HG02885 (cell line): ENCODE measurements at regions not wholly inside any gene's neighbourhood (a gene's known extent, or its start where the extent isn't known, plus 50 kb on each side); places are given as distances from the start of the nearest gene placed in this dataset.
"Not testable (repeated sequence)": the region's sequence is repeated elsewhere in the genome, so short reads cannot be mapped to it uniquely, and the experiment has no call there.

Experiments used
- ATAC-seq: cut with Tn5 transposase; IDR thresholded peaks from one replicate; pipeline ENCODE4 v1.9.1; 2021; ENCODE audit warnings: mild to moderate bottlenecking; ENCODE audit not compliant: unreplicated experiment, poor library complexity

DNA sequence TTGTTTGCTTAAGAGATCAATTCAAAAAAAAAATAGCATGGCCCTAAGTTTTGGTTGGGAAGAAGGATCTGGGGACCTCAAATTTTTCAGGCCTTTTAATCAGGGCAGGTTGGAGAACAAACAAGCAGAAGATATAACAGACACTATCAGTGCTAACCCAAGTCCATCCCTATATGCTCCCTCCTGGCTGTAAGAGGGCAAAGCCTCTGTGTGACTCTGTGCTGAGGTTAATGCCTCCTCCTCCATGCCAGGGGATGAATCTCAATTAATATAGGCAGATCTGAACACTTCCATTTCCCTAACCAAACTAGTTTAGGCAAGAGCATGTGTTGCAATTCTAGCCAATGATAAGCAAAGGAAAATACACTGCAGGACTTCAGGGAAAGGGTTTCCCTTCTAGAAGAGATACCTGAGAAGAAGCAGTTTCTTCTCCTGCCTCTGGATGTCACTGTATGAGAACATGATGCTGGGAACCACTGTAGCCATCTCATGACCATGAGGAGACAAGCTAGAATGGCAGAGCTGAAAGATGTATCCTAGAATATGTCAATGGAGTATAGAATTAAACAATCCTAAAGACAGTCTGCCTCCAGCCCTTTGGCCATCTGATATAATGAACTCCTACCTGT, 76.0 kb downstream of the CHD9NB start:
- peak; percentile 78 for ATAC-seq

DNA sequence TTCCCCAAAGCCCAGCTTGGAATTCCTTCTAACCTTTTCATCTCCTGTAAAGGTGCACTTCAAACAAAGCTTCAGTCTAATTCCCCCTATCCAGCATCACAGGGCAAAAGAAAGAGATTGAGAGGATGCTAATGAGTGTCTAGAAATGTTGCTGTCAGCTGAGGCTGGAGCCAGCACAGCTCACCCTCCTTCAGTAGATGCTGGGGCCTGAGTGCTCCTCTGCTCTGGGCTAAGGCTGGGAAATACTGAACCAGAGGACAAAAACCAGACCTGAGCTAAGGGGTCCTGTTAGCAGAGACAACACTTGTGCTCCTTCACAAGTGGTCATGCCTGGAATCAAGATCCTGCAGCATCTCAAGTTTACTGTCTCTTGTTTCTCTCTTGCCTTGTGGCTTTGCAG, 85.0 kb downstream of the CHD9NB start:
- ATAC-seq = no peak

GRCh38 chr16:52964290-52964689, 88.4 kb downstream of the CHD9NB start:
- no peak for ATAC-seq

DNA sequence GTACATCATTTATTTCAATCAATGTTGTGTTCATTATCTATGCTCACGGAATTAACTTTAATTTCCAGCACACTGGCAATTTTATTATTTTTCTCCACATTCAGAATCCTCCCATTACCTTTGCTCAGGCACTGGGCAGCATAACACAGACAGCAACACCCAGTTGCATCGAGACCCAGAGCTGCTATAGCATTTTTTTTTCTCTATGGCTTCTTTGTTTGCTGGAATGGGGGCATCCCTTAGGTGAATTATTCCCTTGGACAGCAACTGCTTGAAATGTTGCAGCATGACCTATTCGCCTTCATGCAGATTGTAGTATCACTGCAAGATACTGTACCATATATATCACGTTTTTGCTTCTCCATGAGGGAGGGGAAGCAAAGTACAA, 88.8 kb downstream of the CHD9NB start:
- no peak for ATAC-seq

GRCh38 chr16:52963212-52963854, 89.4 kb downstream of the CHD9NB start:
- ATAC-seq = no peak

DNA sequence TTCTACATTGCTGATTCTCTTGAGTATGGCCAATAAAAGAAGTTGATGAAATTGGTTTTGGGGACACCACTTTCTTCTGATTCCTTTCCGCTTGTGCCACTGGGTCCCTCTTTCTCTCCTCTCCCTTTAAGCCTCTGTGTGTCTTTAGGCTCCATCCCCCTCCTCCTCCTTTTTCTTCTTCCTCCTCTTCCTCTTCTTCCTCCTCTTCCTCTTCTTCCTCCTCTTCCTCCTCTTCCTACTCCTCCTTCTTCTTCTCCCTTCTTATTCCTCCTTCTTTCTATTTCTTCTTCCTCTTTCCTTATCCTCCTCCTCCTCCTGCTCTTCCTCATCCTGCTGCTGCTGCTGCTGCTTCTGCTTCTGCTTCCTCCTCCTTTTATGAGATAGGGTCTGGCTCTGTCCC, 93.7 kb downstream of the CHD9NB start:
- ATAC-seq = no peak

GRCh38 chr16:52957199-52957598, 95.5 kb downstream of the CHD9NB start:
- ATAC-seq = no peak

DNA sequence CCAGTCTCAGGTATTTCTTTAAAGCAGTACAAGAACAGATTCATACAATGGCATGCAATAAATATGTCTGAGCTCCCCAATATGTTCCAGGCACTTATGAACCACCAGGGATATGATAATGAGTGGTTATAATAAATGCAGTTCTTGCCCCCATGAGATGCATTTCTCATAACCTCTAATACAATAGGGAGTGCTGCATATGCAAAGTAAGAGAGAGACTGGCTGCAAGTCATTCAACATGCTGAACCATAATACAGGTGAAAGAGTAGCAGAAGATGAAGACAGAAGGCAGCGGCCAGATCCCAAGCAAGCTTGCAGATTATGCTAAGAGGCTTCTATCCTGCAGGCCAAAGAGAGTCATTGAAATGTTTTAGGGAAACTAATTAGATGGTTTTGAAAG, 96.7 kb downstream of the CHD9NB start:
- ATAC-seq = no peak

DNA sequence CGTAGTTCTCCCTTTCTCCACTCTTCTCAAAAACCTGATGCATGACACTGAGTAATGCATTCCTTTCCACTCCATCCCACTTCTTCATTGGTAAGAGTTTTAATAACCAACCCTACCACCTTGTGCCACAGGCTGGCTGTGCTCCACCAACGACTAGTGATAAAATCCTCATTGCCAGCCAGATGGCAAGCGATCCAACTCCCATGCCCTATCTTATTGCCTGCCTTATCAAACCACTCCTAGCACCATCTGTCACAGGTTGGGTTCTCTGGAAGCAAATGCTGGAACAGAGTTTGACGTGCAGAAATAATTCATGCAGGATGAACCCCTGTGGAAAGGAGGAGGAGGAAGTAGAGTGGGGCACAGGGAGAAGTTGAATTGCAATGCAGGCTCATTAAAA, 99.5 kb downstream of the CHD9NB start:
- no peak for ATAC-seq

DNA sequence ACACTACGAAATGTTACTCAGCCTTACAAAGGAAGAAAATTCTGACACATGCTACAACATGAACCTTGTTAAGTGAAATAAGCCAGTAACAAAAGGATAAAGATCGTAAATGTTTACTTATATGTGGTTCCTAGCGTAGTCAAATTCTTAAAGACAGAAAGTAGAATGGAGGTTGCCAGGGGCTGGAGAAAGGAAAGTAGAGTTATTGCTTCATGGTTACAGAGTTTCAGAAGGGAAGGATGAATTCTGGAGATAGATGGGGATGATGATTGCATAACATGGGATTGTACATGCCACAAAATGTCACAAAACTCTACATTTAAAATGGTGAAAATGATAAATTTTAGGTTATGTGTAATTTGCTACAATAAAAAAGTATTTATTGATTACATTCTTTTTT, 103.8 kb downstream of the CHD9NB start:
- no peak for ATAC-seq

- no peak for ATAC-seq
Observed at GRCh38 chr16:52932321-52932720, 120.4 kb downstream of the CHD9NB start.

DNA sequence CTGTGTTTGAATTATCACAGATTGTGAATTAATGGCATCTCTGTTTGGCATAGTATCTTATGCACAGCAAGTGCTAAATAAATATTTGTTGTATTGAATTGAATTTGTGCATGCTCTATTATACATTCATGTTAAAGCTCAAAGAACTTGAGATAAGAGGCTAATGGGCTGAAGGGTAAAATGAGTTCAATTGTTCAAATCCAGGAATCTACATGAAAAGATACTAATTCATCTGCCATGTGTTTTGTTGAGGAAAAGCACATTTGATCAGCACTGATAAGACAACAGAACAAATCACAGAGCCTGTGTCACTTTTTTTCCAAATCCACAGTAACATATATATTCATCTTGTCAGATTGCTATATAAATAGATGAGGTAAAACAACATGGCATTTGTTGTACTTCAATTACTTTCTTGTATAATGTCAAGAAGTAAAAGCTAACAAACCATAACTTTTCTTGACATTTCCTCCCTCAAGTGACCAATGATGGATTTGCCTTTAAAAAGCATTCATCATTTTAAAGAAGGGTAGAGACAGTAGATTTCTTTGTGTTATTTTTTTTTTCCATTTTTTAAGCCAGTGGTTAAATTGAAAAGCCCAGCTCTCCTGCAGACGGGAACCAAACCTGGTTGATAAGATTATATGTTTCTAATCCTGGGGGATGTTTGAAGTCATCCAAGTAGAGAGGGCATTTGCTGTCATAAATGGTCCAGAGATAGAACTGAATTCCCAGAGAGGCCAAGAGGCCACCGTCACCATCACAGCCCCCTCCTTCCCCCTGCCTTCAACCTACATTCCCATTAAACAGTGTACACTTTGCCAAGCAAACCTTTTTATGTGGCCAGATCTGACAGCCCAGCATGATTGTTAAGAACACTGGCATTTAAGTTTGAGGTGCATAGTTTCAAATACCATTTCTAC, 123.0 kb downstream of the CHD9NB start:
- ATAC-seq = no peak

- no peak for ATAC-seq
Observed at GRCh38 chr16:52928955-52929354, 123.7 kb downstream of the CHD9NB start.

DNA sequence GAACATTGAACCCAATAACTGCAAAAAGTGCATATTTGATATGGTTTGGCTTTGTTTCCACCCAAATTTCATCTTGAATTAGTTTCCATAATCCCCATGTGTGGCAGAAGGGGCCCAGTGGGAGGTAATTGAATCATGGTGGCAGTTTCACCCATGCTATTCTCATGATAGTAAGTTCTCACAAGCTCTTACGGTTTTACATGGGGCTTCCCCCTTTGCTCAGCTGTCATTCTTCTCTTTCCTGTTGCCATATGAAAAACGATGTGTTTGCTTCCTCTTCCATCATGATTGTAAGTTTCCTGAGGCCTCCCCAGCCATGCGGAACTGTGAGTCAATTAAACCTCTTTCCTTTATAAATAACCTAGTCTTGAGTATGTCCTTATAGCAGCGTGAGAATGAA, 127.6 kb downstream of the CHD9NB start:
- no peak for ATAC-seq

DNA sequence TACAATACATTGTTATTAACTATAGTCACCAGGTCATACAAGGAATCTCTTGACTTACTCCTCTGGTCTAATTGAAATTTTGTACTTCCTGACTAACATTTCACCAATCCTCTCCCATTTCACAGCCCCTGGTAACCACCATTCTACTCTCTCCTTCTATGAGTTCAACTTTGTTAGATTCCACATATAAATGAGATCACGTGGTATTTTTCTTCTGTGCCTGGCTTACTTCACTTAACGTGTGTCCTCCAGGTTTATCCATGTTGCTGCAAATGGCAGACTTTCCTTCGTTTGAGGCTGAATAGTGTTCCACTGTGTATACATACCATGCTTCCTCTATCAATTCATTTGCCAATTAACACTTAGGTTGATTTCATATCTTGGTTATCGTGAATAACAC, 128.5 kb downstream of the CHD9NB start:
- no peak for ATAC-seq

DNA sequence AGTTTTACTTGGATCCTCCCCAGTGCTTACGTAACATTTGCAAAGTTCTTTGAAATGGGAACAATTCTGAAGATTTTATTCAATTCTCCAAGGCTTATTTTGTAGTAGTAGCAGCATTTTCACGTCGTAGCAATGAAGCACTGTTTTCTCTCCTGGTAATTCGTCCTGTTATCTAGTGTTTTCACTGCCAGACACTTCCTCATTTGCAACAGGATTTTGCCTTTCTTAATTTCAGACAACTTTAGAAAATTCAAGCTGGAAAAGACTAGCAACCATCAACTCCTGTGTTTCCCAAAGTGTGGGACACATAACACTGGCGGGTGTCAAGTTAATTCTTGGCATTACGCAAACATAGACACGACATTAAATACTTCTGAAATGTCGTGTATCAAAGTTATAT, 131.6 kb downstream of the CHD9NB start:
- ATAC-seq = no peak

GRCh38 chr16:52920331-52920730, 132.4 kb downstream of the CHD9NB start:
- no peak for ATAC-seq

- no peak for ATAC-seq
Observed at GRCh38 chr16:52914428-52914827, 138.3 kb downstream of the CHD9NB start.

DNA sequence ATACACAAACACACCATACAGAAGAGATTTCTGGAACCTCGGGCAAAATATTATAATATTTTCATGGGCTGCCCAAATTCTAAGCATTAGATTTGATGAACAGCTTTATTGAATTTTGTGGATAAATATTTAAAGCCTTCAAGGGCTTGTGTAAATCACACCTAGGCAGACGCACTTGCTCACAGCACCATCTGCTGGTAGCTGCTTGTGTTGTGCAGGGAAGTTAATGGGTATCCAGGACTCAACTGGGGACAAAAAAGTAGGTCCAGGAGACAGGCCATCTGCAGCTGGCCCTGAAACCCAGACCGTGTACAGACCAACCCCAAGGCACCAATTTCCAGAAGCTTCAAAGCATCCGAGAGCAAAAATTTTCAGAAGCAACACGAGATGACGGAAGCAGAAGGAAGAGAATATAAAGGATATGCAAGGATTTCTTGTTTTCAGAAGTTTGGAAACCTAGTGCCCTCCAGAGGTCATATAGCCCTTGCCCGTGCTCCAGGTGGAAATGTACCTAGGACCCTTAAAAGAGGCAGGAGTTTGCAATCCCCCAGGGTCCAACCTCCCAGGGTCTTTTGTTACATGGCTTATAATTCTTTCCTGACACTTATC, 140.0 kb downstream of the CHD9NB start:
- peak; percentile 81 for ATAC-seq

DNA sequence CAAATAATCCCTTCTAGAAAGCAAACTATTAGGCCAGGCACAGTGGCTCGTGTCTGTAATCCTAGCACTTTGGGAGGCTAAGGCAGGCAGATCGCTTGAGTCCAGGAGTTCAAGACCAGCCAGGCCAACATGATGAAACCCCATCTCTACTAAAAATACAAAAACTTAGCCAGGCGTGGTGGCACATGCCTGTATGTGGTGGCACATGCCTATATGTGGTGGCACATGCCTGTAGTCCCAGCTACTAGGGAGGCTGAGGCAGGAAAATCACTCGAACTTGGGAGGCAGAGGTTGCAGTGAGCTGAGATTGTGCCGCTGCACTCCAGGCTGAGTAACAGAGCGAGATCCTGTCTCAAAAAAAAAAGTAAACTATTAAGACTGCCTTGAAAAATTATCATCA, 144.6 kb downstream of the CHD9NB start:
- ATAC-seq = not testable (repeated sequence)

- no peak for ATAC-seq
Observed at GRCh38 chr16:52906281-52906680, 146.4 kb downstream of the CHD9NB start.
